HFF-Myc (cell line): ENCODE measurements at regions not wholly inside any gene's neighbourhood (a gene's known extent, or its start where the extent isn't known, plus 50 kb on each side); places are given as distances from the start of the nearest gene placed in this dataset.

Source experiments
- DNase-seq: peaks from one replicate; pipeline ENCODE4 v3.0.0-alpha.2; 2011; ENCODE audit warnings: low read depth; ENCODE audit errors: extremely low read depth
- H3K4me3 ChIP-seq: replicated peaks from 2 replicates; pipeline ENCODE4 v1.5.1; 2011; ENCODE audit warnings: low read depth, mild to moderate bottlenecking, control low read depth, low read length
- CTCF ChIP-seq: IDR thresholded peaks from 2 replicates; pipeline ENCODE4 v1.5.1; 2012; ENCODE audit warnings: mild to moderate bottlenecking, low read depth, low read length, control low read depth; ENCODE audit errors: missing control alignments

GRCh38 chr9:117480253-117480652, 65.4 kb upstream of the ASTN2 start:
- H3K4me3 ChIP-seq, result no peak overlapping the region
- TF ChIP-seq CTCF, result no peak
- DNase-seq, result no peak

GRCh38 chr9:117473293-117473692, 58.4 kb upstream of the ASTN2 start:
- DNase-seq, result no peak
- no peak overlapping the region for H3K4me3 ChIP-seq
- no peak for TF ChIP-seq CTCF

- TF ChIP-seq CTCF, result no peak
- no peak for DNase-seq
- H3K4me3 ChIP-seq, result no peak overlapping the region
Observed at GRCh38 chr9:117470902-117471301, 56.0 kb upstream of the ASTN2 start.

GRCh38 chr9:117470455-117470854, 55.6 kb upstream of the ASTN2 start:
- no peak for DNase-seq
- TF ChIP-seq CTCF, result no peak
- H3K4me3 ChIP-seq, result no peak overlapping the region

GRCh38 chr9:117466111-117466510, 51.3 kb upstream of the ASTN2 start:
- no peak for TF ChIP-seq CTCF
- no peak overlapping the region for H3K4me3 ChIP-seq
- DNase-seq, result no peak

- H3K4me3 ChIP-seq, result no peak overlapping the region
- DNase-seq, result no peak
- no peak for TF ChIP-seq CTCF
Observed at GRCh38 chr9:117465706-117466105, 50.8 kb upstream of the ASTN2 start.

GRCh38 chr9:117464941-117465616, 50.2 kb upstream of the ASTN2 start:
- no peak for DNase-seq
- TF ChIP-seq CTCF, result no peak
- H3K4me3 ChIP-seq, result no peak overlapping the region
